HUES48 (cell line): ENCODE measurements at regions not wholly inside any gene's neighbourhood (a gene's known extent, or its start where the extent isn't known, plus 50 kb on each side); places are given as distances from the start of the nearest gene placed in this dataset.
A peak's percentile ranks its signal among the peaks of the same experiment; 100 is the strongest.

Experiments
- H3K27ac ChIP-seq: one replicate; pipeline ENCODE4 v1.7.0; 2013; ENCODE audit warnings: low read depth, low read length, inconsistent platforms
- H3K27me3 ChIP-seq: 2 replicates; pipeline ENCODE4 v1.6.1; 2013; ENCODE audit warnings: mild to moderate bottlenecking, low read length; ENCODE audit not compliant: control insufficient read depth, insufficient read depth
- H3K36me3 ChIP-seq: 2 replicates; pipeline ENCODE4 v1.6.1; 2013; ENCODE audit warnings: low read length; ENCODE audit not compliant: control insufficient read depth, insufficient read depth
- H3K4me1 ChIP-seq: 2 replicates; pipeline ENCODE4 v1.6.1; 2013; ENCODE audit warnings: mild to moderate bottlenecking, low read length; ENCODE audit not compliant: control insufficient read depth, insufficient read depth
- H3K4me3 ChIP-seq: 2 replicates; pipeline ENCODE4 v1.5.1; 2013; ENCODE audit warnings: mild to moderate bottlenecking, low read depth, low read length
- H3K9ac ChIP-seq: 2 replicates; pipeline ENCODE4 v1.6.1; 2013; ENCODE audit warnings: mild to moderate bottlenecking, low read depth, low read length, moderate library complexity
- H3K9me3 ChIP-seq: 2 replicates; pipeline ENCODE4 v1.6.1; 2013; ENCODE audit warnings: low read length; ENCODE audit not compliant: control insufficient read depth, insufficient read depth

DNA sequence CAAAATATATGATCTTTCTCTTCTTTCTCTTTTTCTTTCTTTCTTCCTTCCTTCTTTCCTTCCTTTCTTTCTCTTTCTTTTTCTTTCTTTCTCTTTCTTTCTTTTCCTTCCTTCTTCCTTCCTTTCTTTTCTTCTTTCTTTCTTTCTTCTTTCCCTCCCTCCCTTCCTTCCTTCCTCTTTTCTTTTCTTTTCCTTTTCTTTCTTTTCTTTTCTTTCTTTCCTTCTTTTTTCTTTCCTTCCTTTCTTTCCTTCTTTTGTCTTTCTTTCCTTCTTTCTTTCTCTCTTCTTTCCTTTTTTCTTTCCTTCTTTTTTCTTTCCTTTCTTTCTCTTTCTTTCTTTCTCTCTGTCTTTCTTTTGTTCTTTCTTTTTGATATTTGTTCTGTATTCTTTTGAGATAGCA lies 1356.0 kb upstream of the SEL1L start:
- no peak overlapping the region for H3K27ac ChIP-seq
- no peaks in the 10 kb centered on the region for H3K36me3 ChIP-seq
- H3K9me3 ChIP-seq = no peaks in the 10 kb centered on the region
- H3K4me1 ChIP-seq = no peaks in the 10 kb centered on the region
- H3K9ac ChIP-seq = no peak overlapping the region
- no peak overlapping the region for H3K4me3 ChIP-seq
- H3K27me3 ChIP-seq = no peaks in the 10 kb centered on the region

GRCh38 chr14:82896476-82896875 lies 1362.8 kb upstream of the SEL1L start:
- Histone ChIP-seq H3K4me3 (no peak overlapping the region), H3K27me3 (no peaks in the 10 kb centered on the region), H3K27ac (no peak overlapping the region), H3K4me1 (no peaks in the 10 kb centered on the region), H3K36me3 (no peaks in the 10 kb centered on the region), H3K9me3 (no peaks in the 10 kb centered on the region), H3K9ac (no peak overlapping the region)

DNA sequence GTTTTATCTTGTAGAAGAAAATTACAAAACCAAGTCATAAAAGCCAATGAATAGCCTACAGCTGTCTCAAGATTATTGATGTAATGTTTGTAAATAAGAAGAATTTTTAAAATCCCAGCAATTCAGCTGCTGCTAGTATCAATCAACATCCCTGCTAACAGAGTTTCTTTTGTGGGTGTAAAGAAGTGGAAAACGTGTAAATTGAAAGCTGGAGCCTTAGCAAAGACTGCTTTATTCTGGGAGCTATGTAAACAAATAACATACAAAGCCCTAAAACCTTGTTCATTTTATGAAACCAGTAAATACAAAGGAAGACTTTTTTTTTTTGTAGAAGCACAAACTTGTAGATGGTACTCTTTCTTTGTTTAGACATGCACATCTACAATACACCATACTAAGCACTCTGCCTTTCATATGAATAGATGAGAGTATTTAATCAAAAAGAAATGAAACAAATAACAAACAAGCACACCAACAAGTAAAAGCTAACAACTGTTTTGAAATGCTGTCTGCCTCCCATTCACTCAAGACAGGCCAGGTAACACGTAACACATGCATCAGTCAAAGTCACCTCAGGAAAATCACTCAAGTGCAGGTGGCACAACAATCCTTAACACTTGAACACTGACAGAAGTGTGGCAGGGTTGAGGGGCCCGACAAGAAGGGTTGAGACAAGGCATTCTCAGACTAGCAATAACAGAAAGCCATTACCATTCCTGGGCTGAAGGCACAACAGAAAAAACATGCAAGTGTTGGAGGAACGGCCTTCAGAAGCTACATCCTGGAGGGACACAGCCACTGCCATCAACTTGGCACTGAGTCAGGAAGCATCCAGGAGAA lies 1364.0 kb upstream of the SEL1L start:
- Histone ChIP-seq H3K4me3 (no peak overlapping the region), H3K4me1 (no peaks in the 10 kb centered on the region), H3K36me3 (no peaks in the 10 kb centered on the region), H3K27ac (no peak overlapping the region), H3K27me3 (no peaks in the 10 kb centered on the region), H3K9me3 (no peaks in the 10 kb centered on the region), H3K9ac (no peak overlapping the region)

DNA sequence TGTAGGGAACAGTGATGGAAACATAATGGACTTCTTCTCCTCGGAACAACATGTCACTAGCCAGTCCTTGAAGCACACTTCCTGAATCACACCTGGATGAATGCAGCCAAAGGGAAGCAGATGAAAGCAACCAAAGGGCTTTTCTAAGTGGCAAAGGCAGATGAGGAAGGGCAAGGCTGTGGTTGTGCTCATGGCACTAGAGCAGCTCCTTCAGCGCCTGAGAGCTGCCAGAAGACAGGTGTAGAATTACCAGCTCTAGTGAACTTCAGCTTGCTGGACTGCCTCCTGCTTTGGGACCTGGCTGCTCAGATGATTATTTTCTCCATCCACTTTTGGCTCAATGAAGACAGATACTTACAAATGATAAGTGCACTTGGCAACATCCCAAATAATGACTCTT lies 1372.1 kb upstream of the SEL1L start:
- Histone ChIP-seq H3K4me1 (no peaks in the 10 kb centered on the region), H3K36me3 (no peaks in the 10 kb centered on the region)

GRCh38 chr14:82911930-82912329 lies 1378.3 kb upstream of the SEL1L start:
- no peak overlapping the region for H3K27ac ChIP-seq
- H3K27me3 ChIP-seq = no peaks in the 10 kb centered on the region
- no peak overlapping the region for H3K4me3 ChIP-seq
- H3K9me3 ChIP-seq = no peaks in the 10 kb centered on the region
- H3K4me1 ChIP-seq = no peaks in the 10 kb centered on the region
- no peaks in the 10 kb centered on the region for H3K36me3 ChIP-seq
- no peak overlapping the region for H3K9ac ChIP-seq

More for the DNA sequence above, 1372.1 kb upstream of the SEL1L start:
- Histone ChIP-seq H3K9me3 (no peaks in the 10 kb centered on the region), H3K27me3 (no peaks in the 10 kb centered on the region), H3K4me3 (no peak overlapping the region), H3K9ac (no peak overlapping the region), H3K27ac (no peak overlapping the region)

- Histone ChIP-seq H3K27ac (no peak overlapping the region), H3K4me1 (no peaks in the 10 kb centered on the region), H3K27me3 (no peaks in the 10 kb centered on the region), H3K9ac (no peak overlapping the region), H3K36me3 (no peaks in the 10 kb centered on the region), H3K9me3 (no peaks in the 10 kb centered on the region), H3K4me3 (no peak overlapping the region)
Observed at GRCh38 chr14:82913396-82913795, 1379.7 kb upstream of the SEL1L start.

- Histone ChIP-seq H3K27me3 (no peaks in the 10 kb centered on the region), H3K4me1 (no peaks in the 10 kb centered on the region), H3K4me3 (no peak overlapping the region), H3K27ac (no peak overlapping the region), H3K9me3 (no peaks in the 10 kb centered on the region), H3K36me3 (no peaks in the 10 kb centered on the region), H3K9ac (no peak overlapping the region)
Observed at GRCh38 chr14:82915381-82915780, 1381.7 kb upstream of the SEL1L start.

- no peak overlapping the region for H3K4me3 ChIP-seq
- H3K36me3 ChIP-seq = no peaks in the 10 kb centered on the region
- H3K9ac ChIP-seq = no peak overlapping the region
- H3K27me3 ChIP-seq = no peaks in the 10 kb centered on the region
- no peaks in the 10 kb centered on the region for H3K4me1 ChIP-seq
- H3K27ac ChIP-seq = no peak overlapping the region
- no peaks in the 10 kb centered on the region for H3K9me3 ChIP-seq
Observed at GRCh38 chr14:82935691-82936090, 1402.0 kb upstream of the SEL1L start.

- no peak overlapping the region for H3K9ac ChIP-seq
- H3K9me3 ChIP-seq = no peaks in the 10 kb centered on the region
- H3K36me3 ChIP-seq = no peaks in the 10 kb centered on the region
- peaks cover 19% of the 10 kb centered on the region for H3K4me1 ChIP-seq
- no peaks in the 10 kb centered on the region for H3K27me3 ChIP-seq
- H3K27ac ChIP-seq = peak overlapping the region; percentile 10
- no peak overlapping the region for H3K4me3 ChIP-seq
Observed at GRCh38 chr14:82951171-82951570, 1417.5 kb upstream of the SEL1L start.

DNA sequence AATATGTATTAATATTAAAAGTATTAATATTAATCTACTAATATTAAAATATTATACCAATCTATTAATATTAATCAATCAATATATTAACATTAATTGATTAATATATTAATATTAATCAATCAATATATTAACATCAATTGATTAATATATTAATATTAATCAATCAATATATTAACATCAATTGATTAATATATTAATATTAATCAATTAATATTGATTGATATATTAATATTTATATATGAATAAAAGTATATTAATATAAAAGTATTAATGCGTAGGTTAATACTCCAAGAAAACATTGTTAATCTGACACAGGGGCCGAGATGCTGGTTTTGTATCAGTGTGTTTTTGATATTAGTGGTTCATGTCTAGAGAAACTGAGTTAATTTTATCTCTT lies 1430.1 kb upstream of the SEL1L start:
- no peaks in the 10 kb centered on the region for H3K9me3 ChIP-seq
- no peak overlapping the region for H3K4me3 ChIP-seq

DNA sequence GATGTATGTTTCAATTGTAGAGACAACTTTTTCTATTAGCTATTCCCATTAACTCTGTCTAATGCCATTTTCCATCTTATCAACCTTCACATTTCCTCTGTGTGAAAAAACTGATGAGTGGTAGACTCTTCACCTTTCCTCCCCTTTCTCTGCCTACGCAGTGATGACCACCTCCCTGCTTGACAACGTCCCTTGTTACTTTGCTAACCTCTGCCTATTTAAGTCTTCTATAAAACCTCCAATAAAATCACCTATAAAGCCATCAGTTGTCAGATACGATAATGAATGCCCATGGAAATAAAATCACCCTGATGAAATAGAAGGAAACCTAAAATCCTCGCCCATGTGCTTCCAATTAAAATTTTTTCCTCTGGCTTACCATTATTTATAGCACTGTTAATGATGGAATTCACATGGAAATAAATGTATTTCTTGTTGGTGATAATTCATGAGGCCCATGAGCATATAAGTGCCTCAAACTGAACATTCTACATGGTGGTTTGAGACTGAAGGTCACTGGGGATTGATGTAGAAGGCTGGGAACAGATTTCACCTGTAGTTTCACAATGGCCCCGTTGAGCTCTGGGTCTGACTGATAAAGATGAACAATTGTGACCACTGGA lies 1454.0 kb upstream of the SEL1L start:
- H3K27me3 ChIP-seq = no peaks in the 10 kb centered on the region
- H3K4me1 ChIP-seq = no peaks in the 10 kb centered on the region
- no peak overlapping the region for H3K27ac ChIP-seq
- H3K9me3 ChIP-seq = no peaks in the 10 kb centered on the region
- no peak overlapping the region for H3K4me3 ChIP-seq
- no peak overlapping the region for H3K9ac ChIP-seq
- H3K36me3 ChIP-seq = no peaks in the 10 kb centered on the region

More for the DNA sequence above, 1430.1 kb upstream of the SEL1L start:
- no peak overlapping the region for H3K9ac ChIP-seq
- no peaks in the 10 kb centered on the region for H3K27me3 ChIP-seq
- no peak overlapping the region for H3K27ac ChIP-seq
- H3K4me1 ChIP-seq = no peaks in the 10 kb centered on the region
- no peaks in the 10 kb centered on the region for H3K36me3 ChIP-seq
